ENCODE measurements at regions not wholly inside any gene's neighbourhood (a gene's known extent, or its start where the extent isn't known, plus 50 kb on each side); places are given as distances from the start of the nearest gene placed in this dataset.

DNA sequence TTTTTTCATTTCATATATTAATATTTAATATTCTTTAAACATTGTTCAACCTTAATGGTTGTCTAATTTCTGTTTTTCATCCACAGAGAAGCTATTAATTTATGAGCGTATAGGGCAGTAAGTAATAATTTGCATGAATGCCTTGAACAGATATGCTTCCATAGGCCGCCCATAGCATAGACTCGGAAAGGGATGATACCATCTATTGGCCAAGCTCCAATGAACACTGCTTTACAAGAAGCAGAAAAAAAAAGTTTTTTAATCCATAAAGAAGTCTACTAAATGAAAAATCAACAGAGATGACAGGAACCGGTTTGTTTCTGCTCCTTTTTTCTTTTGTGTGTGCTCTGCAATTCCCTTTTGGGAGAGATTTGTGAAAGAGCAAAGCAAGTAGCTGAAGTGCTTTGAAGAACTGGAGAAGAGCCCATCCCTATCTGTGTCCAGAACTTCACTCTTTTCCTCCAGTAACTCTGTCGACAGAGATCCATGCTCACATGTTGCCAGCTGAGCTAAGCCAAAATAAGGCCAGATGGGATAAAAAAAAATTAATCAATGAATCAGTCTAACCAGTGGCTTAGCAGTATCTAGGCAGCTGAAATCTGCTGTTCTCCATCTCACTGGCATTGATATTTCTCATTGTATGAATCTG lies 215.9 kb upstream of the SOX21 start:
- Histone ChIP-seq H3K4me3 (ENCODE audit: low read length) (no peak overlapping the region), H3K9me3 (ENCODE audit: low read length) (no peaks in the 10 kb centered on the region), H3K27ac (ENCODE audit: low read length) (no peak overlapping the region), H2AFZ (ENCODE audit: low read depth, low read length) (no peak overlapping the region), H3K79me2 (replicated peaks; ENCODE audit: insufficient read depth, low read length) (no peaks in the 10 kb centered on the region), H3K27me3 (ENCODE audit: insufficient read depth, low read depth, low read length) (no peaks in the 10 kb centered on the region), H3K9ac (ENCODE audit: low read length) (no peak overlapping the region), H3K9me2 (ENCODE audit: insufficient read depth, low read length) (no peaks in the 10 kb centered on the region), H3F3A (ENCODE audit: insufficient read depth, low read length, poor library complexity, severe bottlenecking) (no peaks in the 10 kb centered on the region), H3K36me3 (ENCODE audit: insufficient read depth, low read length) (no peaks in the 10 kb centered on the region), H4K20me1 (ENCODE audit: insufficient read depth) (no peaks in the 10 kb centered on the region), H3K4me2 (ENCODE audit: low read length) (no peak overlapping the region)
- TF ChIP-seq MXI1 (conservative IDR thresholded peaks at IDR 0.05; ENCODE audit: poor library complexity, severe bottlenecking) (no peak), SMC3 (conservative IDR thresholded peaks at IDR 0.05; ENCODE audit: poor library complexity) (no peak), TAF1 (IDR thresholded peaks at IDR 0.05; ENCODE audit: low read depth) (no peak), EP300 (conservative IDR thresholded peaks at IDR 0.05; ENCODE audit: poor library complexity, severe bottlenecking) (no peak), REST (IDR thresholded peaks at IDR 0.05; ENCODE audit: borderline replicate concordance) (no peak), EZH2 (IDR thresholded peaks at IDR 0.05; ENCODE audit: borderline replicate concordance, insufficient read depth, low read length, poor library complexity, severe bottlenecking) (no peak)
- TF ChIP-seq, protein P1, sequence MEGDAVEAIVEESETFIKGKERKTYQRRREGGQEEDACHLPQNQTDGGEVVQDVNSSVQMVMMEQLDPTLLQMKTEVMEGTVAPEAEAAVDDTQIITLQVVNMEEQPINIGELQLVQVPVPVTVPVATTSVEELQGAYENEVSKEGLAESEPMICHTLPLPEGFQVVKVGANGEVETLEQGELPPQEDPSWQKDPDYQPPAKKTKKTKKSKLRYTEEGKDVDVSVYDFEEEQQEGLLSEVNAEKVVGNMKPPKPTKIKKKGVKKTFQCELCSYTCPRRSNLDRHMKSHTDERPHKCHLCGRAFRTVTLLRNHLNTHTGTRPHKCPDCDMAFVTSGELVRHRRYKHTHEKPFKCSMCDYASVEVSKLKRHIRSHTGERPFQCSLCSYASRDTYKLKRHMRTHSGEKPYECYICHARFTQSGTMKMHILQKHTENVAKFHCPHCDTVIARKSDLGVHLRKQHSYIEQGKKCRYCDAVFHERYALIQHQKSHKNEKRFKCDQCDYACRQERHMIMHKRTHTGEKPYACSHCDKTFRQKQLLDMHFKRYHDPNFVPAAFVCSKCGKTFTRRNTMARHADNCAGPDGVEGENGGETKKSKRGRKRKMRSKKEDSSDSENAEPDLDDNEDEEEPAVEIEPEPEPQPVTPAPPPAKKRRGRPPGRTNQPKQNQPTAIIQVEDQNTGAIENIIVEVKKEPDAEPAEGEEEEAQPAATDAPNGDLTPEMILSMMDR (IDR thresholded peaks at IDR 0.05; ENCODE audit: poor library complexity, severe bottlenecking) = no peak

GRCh38 chr13:94925263-94925662 lies 212.9 kb upstream of the SOX21 start:
- Histone ChIP-seq H3K79me2 (replicated peaks; ENCODE audit: insufficient read depth, low read length) (no peaks in the 10 kb centered on the region), H3K4me2 (ENCODE audit: low read length) (no peak overlapping the region), H3K27me3 (ENCODE audit: insufficient read depth, low read depth, low read length) (no peaks in the 10 kb centered on the region), H3K9me3 (ENCODE audit: low read length) (no peaks in the 10 kb centered on the region), H3K9ac (ENCODE audit: low read length) (no peak overlapping the region), H3K36me3 (ENCODE audit: insufficient read depth, low read length) (no peaks in the 10 kb centered on the region), H3F3A (ENCODE audit: insufficient read depth, low read length, poor library complexity, severe bottlenecking) (no peaks in the 10 kb centered on the region), H3K9me2 (ENCODE audit: insufficient read depth, low read length) (no peaks in the 10 kb centered on the region), H3K4me3 (ENCODE audit: low read length) (no peak overlapping the region), H2AFZ (ENCODE audit: low read depth, low read length) (no peak overlapping the region), H3K27ac (ENCODE audit: low read length) (no peak overlapping the region), H4K20me1 (ENCODE audit: insufficient read depth) (no peaks in the 10 kb centered on the region)
- TF ChIP-seq REST (IDR thresholded peaks at IDR 0.05; ENCODE audit: borderline replicate concordance) (no peak), TAF1 (IDR thresholded peaks at IDR 0.05; ENCODE audit: low read depth) (no peak), SMC3 (conservative IDR thresholded peaks at IDR 0.05; ENCODE audit: poor library complexity) (no peak), EZH2 (IDR thresholded peaks at IDR 0.05; ENCODE audit: borderline replicate concordance, insufficient read depth, low read length, poor library complexity, severe bottlenecking) (no peak), RAD21 (conservative IDR thresholded peaks at IDR 0.05) (no peak), MXI1 (conservative IDR thresholded peaks at IDR 0.05; ENCODE audit: poor library complexity, severe bottlenecking) (no peak), EP300 (conservative IDR thresholded peaks at IDR 0.05; ENCODE audit: poor library complexity, severe bottlenecking) (no peak), POLR2AphosphoS5 (IDR thresholded peaks at IDR 0.05) (no peak)
- TF ChIP-seq, protein P1 (IDR thresholded peaks at IDR 0.05; ENCODE audit: poor library complexity, severe bottlenecking) = no peak
